Epidermal melanocyte (primary cell): ENCODE measurements at regions not wholly inside any gene's neighbourhood (a gene's known extent, or its start where the extent isn't known, plus 50 kb on each side); places are given as distances from the start of the nearest gene placed in this dataset.
"Not testable (repeated sequence)": the region's sequence is repeated elsewhere in the genome, so short reads cannot be mapped to it uniquely, and the experiment has no call there.

ENCODE experiments used
- DNase-seq: peaks from one replicate; pipeline ENCODE4 v3.0.0; 2011; ENCODE audit warnings: low spot score; ENCODE audit not compliant: insufficient read length

DNA sequence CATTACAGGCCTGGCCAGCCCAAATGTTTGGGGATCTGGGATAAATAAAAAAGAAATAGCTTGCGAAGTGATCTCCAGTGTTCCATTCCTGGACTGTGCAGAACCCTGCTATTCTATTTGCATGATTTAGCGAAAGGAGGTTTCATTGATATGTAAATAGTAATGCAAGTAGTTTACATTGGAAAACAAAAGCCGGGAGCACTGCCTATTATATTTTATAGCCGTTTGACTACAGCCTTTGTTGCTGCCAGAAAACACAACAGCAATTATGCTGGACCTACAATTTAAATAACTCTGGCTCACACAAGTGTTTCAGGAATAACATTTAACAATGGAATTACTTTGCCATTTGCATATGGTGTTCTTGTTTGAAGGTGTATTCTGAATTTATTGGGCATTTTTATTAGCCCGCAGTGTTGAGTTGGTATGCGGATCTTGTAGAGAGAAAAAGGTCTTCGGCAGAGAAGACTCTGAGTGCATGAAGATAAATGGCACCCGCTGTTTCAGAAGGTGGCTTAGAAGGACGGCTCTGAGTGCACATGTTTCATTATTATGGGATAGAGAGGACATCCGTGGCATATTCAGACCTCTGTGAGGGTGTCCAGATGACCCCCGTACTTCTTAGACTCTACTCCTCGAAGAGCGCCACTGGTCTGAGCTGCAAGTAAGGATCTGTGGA is 315.0 kb downstream of the BRD1 start:
- DNase-seq = no peak

DNA sequence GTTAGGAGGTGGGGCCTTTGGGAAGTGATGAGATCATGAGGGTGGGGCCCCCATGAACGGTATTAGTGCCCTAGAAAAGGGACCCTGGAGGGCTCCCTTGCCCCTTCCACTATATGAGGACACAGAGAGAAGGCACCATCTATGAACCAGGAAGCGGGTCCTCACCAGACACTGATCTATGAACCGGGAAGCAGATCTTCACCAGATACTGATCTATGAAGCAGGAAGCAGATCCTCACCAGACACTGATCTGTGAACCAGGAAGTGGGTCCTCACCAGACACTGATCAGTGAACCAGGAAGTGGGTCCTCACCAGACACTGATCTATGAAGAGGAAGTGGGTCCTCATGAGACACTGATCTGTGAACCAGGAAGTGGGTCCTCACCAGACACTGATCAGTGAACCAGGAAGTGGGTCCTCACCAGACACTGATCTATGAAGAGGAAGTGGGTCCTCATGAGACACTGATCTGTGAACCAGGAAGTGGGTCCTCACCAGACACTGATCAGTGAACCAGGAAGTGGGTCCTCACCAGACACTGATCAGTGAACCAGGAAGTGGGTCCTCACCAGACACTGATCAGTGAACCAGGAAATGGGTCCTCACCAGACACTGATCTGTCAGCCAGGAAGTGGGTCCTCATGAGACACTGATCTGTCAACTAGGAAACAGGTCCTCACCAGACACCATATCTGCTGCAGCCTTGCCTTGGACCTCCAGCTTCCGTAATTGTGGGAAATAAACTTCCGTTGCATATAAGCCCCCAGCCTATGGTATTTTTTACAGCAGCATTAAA is 316.1 kb downstream of the BRD1 start:
- DNase-seq = not testable (repeated sequence)

DNA sequence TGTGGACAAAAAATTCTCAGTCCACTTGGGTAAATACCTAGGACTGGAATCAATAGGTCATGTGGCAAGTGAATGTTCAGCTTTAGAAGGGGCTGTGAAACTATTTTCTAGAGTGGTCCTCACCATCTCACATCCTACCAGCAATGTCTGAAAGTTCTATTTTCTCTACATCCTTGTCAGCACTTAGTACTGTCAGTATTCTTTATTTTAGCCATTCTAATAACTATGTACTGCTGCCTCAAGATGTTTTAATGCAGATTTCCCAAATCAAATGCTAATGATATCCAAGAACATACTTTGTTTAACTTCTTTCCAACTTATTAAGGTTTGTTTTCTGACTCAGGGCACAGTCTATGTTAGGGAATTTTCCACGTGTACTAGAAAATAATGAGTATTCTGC is 317.0 kb downstream of the BRD1 start:
- DNase-seq = no peak

DNA sequence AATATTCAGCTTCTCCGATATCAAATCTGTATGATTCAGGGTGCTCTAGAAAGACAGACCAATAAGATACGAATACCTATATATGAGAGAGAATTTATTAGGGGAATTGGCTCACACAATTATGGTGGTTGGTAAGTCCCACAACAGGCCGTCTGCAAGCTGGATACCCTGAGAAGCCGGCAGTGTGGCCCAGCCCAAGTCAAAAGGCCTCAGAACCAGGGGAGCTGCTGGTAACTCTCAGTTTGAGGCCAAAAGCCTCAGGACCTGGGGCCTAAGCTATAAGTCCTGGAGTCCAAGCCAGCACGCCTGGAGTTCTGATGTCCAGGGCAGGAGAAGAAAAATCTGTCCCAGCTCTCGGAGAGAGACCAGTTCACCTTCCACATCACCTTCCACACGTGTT is 318.7 kb downstream of the BRD1 start:
- DNase-seq = no peak

DNA sequence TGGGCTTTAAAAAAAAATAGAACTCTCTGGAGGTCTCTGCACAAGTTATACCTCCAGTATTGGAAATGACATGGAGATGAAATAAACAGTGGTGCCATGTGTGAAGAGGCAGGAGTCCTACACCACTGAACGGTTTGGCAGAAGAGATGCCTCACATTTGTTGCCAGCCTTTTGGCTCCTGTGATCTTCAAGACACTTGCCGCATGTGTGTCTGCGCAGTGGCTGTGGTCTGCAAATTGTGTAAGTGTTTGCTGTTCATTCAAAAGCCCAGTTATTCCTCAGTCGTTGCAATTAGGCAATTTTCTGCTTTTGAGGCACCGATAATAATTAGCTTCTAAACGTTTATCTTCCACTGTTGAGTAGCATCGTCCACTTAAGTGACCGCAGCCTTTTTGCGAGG is 319.1 kb downstream of the BRD1 start:
- no peak for DNase-seq

DNA sequence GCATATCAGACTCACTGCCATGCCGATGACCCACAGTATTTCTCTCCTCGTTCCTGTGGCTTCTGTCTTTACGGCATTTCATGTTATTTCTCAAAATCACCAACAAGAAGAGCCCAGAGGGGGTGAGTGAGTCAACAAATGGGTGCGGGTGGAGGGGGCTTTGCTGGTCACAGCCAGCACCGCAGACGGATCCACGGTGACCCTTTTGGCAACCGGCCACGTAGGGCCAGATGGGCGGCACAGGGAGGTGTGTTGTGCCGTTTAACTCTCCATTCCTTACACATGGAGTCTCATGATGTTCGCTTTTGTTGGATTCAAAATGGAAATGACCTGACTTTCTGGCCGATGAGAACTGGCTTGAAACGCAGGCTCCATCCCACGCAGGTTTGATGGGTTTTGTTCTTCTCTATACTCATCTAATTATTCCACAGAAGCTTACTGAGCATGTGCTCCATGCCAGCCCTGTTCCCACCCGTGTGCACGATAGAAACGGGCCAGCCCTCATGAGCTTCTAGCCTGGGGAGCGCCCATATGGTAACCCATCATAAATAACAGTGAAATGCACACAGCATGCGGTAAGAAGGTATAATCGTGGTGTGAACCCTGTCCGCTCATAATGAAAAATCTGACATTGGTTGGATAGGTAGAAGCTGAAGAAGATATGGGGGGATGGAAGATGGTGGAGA is 319.9 kb downstream of the BRD1 start:
- no peak for DNase-seq

DNA sequence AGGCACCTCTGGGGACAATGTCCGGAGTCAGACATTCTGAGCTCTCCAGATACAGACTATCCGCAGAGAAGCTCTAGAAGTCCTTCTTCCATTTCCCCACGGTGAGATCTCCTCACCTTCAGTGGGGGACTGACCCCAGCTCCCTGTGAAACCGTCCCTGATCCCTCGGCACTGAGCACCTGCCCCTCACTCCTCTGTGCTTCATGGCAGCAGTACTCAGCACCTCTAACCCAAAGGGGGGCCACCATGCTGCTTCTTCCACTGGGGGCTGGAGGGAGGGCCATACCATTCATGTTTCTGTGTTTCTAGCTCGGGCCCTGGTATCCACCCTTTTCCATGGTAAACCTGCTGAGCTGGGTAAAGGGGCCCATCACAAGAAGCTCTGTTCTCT is 321.7 kb downstream of the BRD1 start:
- DNase-seq = no peak

DNA sequence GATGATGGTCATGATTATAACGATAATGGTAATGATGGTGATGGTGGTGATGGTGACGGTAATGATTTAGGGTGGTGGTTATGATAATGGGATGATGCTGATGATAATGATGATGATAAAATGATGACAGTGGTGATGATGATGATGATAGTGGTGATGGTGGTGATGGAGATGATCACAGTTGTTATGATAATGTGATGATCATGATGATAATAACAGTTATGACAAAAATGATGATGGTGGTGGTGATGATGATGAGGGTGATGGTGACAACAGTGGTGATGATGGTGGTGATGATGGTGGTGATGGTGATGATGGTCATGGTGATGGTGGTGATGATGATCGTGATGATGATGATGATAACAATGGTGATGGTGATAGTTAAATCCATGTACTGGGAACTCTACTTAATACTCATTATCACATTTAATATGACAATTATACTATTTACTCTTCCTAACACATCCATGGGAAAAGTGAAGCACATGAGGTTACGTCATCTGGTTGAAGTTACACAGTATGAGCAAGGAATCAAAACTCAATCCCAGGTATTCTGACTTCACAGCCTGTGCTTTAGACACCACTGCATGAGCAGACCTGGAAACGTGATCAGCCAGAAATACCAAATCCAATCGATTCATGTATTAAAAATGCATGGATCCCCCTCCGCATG is 322.2 kb downstream of the BRD1 start:
- no peak for DNase-seq

DNA sequence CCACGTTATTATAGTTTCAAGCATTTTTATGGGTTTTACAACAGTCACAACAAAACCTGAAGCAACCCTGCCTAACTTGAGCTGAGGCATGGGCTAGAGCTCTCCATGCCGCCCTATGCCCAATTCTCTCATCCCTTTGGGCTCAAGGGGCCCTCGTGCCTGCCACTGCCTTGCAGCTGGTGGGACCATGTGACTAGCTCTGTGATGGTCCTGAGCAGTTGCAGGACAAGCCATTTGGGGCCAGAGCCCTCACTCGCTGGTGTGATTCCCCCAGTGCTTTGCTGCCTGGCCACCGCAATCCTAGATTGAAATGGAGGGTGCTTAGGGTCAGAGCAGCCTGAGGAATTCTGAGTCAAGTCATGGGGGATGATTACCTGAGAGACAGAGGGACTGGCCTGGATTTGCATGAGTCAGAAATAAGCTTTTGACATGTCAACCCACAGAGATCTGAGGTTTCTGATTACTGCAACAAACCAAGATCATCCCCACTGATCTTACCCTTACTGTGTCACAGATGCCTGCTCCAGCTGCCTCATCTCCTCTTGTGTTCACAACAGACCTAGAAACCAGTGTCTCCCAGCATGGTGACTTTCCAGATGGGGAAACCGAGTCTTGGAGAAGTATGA is 323.7 kb downstream of the BRD1 start:
- no peak for DNase-seq

DNA sequence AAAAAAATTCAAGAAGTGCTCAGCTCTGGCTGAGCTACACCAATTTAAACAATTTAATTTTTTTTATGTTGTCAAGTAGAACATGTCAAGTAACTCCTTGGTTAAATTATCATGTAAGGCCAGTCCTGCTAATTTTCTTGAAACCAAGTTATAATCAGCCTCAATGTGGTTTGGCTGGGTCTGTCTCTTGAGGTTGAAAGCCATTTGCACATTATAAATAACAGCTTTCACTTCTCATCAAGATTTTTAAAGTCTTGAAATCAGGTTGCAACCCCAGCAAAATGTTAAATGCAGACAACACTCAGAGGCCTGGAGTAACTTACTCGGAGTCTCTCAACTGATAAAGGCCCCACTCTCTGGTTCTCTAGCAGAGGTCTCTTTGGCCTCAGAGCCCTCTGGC is 324.4 kb downstream of the BRD1 start:
- no peak for DNase-seq

DNA sequence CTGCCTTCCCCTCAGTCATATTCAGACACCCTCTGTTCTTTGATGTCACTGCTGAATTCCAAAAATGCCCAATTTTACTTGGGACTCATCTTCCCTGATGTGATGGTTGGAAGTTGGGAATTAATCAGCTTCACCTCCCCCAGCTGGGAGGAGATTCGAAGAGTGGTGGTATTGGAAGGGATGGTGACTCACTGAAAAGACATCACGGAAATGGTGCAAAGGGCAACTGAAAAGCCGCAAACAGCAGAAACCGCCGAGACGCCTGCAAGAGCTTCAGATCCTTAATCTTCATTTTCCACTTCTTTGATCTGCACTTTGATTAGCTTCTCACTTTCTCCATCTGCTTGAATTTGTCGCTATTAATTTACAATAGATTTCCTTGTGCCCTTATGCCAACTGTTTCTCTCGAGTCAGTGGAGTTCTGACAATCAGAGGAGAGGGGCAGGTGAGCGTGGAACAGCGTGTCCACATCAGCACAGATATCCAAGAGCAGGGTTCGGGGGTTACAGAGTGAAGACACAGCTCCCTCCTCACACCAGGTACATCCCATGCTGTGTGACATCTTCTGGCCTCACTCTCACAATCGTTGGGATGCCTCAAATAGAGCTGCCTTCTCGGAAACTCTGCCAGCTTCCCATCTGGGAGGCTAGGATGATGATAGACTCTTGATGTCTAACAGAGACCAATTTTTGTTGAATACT is 325.4 kb downstream of the BRD1 start:
- no peak for DNase-seq

DNA sequence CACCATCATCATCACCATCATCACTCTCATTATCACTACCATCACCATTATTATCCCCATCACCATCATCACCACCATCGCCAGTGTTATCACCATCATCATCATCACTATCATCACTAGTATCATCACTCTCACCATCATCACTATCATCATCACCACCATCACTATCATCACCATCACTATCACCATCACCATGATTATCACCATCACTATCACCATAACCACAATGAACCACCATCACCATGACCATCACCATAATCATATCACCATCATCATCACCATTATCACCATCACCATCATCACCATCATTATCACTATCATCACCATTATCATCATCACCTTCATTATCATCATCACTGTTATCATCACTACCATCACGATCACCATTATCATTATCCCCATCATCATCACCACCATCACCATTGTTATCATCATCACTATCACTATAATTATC is 326.7 kb downstream of the BRD1 start:
- DNase-seq = no peak

DNA sequence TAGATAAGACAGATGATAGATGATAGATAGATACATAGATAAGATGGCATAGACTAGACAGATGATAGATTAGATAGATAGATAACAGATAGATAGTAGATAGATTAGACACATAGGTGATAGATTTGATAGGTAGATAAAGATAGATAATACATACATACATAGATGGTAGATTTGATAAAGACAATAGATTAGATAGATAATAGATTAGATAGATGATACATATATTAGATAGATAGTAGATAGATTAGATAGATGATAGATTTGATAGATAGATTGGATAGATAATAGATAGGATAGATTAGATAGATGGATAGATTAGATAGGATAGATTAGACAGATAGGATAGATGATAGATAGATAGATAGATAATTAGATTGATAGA is 327.6 kb downstream of the BRD1 start:
- no peak for DNase-seq

DNA sequence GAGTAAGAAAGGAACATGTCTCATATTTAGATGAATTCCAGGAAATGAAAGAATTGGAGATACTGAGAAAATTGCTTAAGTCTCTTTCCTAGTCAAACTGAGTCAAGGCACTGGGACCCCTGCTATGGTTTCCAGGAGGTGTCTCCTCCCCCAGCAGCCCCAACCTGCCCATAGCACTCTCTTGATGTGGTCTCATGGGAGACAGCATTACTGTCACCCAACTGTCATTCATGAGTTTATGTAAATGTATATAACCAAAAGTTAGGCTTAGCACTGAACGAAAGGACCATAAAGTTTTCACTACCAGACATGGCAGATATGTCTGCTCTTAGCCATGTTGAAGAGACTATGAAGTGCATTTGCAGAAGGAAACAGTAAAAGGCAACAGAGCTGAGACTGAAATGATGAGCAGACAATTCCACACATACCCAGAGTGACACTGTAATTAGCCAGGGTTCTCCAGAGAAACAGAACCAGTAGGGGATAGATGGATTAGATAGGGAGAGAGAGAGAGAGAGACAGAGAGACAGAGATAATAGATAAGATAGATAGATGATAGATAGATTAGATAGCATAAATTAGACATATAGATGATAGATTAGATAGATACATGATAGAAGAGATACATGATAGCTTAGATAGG is 328.1 kb downstream of the BRD1 start:
- no peak for DNase-seq

DNA sequence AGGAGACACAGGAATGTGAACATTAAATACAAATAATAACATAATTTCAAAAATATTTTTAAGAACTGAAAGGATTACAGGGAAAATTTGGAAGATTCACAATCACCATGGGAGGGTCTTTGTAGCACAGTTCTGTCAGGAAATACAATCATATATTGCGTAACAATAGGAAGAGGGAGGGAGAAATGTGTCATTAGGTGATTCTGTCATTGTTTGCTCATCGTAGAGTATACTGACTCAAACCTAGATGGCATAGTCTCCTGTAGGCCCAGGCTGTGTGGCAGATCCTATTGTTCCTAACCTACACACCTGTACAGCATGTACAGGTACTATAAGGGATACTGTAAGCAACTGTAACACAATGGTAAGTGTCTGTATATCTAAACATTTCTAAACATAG is 330.4 kb downstream of the BRD1 start:
- no peak for DNase-seq

DNA sequence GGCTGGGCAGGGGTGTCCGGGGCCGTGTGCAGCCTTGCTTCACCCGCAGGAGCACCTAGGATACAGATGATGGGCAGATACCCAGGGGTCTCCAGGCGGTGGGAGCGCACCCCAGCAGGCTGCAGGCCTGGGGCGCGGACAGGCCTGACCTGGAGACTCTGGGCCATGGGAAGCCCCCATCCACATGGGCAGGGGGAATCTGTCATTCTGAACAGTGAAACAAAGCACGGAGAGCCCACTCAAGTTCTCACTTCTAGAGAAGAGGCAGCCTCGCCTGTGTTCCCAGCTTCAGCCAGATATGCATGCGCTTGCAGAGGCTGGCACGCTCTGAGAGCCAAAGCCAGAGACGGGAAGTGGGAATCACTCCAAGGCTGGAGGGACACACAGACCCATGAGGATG is 333.1 kb downstream of the BRD1 start:
- no peak for DNase-seq

DNA sequence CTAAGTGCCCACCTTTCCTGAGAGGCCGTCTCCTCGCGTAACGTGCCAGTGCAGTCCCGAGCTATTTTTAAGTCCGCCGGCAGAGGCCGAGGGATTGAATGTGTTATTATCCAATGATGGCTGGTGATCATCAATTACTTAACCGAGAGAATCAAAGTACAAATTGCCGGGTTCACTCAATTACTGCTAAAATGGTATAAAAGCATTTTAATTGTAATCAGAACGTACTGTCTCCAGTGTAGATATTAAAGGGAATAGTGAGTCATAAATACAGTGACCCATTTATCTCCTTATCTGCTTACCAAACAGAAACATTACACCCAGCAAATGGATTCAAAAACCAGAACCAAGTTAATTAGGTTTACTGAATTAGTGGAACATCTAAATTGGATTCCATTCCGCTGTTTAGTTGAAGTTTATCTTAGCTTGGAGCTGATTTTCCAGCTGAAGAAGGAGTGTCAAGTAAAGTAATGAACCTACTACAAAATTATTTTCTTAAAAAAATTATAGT is 334.9 kb downstream of the BRD1 start:
- DNase-seq = no peak

DNA sequence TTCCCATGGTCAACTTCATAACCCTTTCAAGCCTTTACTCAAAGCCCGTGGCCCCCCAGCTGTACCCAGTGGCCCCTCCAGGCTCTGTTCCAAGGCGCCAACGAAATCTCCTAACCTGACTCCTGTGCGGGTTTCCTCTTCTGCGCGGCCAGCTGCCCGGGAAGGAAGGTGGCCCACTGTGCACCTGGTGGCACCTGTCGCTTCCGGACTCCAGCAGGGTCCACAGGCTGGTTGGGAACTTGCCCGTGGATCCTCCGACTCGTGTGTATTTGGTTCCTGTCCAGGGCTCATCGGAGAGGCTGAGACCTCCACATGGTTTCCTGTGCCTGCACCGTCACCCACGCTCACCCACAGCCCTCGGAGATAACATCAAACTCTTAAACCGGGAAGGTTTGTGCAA is 335.4 kb downstream of the BRD1 start:
- DNase-seq = no peak

DNA sequence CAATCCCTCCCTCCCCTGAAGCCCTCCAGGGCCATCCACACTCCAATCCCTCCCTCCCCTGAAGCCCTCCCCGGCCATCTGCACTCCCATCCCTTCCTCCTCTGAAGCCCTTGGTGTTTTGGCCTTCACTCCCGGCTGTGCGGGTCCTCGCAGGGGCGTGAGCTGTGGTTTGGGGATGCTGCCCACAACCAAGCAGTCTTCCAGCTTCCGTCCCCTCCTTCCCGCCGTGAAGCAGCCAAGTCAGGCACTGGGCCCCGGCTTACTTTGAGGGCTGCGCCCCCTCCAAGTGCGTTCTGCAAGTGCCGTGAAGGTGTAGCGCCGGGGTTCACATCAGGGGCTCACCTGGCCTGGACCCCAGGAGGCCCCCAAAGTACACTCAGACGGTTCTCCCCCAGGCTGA is 335.9 kb downstream of the BRD1 start:
- no peak for DNase-seq

DNA sequence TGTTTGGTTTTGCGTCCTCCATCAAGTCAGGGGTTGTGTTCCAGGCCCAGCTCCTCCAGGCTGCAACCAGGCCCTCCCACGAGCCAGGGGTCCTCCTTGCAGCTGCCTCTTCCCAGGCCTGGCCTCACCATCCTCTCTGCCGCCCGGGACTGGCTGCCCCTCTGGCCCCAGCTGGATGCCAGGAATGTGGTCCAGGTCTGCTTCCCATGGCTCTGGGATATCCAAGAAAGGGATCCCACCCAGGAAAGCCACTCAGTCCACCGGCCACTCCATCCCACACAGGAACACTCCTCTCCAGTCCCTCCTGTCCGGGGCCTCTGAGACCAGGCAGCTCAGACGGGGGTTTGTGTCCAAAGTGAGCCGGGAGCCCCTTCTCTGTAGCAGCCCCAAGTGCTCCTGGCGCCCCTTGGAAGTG is 336.4 kb downstream of the BRD1 start:
- DNase-seq = no peak
